GM12878 (cell line): ENCODE measurements at regions not wholly inside any gene's neighbourhood (a gene's known extent, or its start where the extent isn't known, plus 50 kb on each side); places are given as distances from the start of the nearest gene placed in this dataset.

Source experiments
- ATAC-seq: fragments of 200-7000 bp; cut with Tn5 transposase; 3 replicates; pipeline ENCODE4 v1.9.1; 2020; ENCODE audit warnings: mild to moderate bottlenecking, moderate library complexity
- BruUV-seq: library from RNA; stranded (reverse); fragments of 400-500 nt; replicated peaks from 2 replicates; lab custom pipeline; 2021; lab: Mats Ljungman, UMichigan
- CTCF ChIA-PET: fragments of 300-600 bp; sonication (Branson Sonifier 250); formaldehyde crosslinking; extraction: SDS; loops from one replicate; lab custom pipeline; 2021; ENCODE audit warnings: inconsistent platforms; lab: Yijun Ruan, JAX
- POLR2A ChIA-PET: fragments of 350-600 bp; formaldehyde crosslinking; extraction: SDS; loops from one replicate; lab custom pipeline; 2021; ENCODE audit warnings: inconsistent platforms; lab: Charles Lee
- RAD21 ChIA-PET: fragments of 300-600 bp; sonication (Branson Sonifier 250); formaldehyde crosslinking; loops from one replicate; lab custom pipeline; 2023; ENCODE audit warnings: antibody characterized with exemption; ENCODE audit not compliant: unreplicated experiment; lab: Charles Lee
- SMC1A ChIA-PET: fragments of 300-600 bp; sonication (Branson Sonifier 250); formaldehyde crosslinking; loops from one replicate; lab custom pipeline; 2023; ENCODE audit not compliant: unreplicated experiment, uncharacterized antibody; lab: Charles Lee
- DNase-seq: peaks from one replicate; pipeline ENCODE4 v3.0.0-alpha.2; 2011; ENCODE audit warnings: low read depth, low spot score
- FAIRE-seq: peaks from 3 replicates; lab custom pipeline; 2011; peaks lifted over from hg19 to GRCh38; lab: Jason Lieb, UNC
- H2AFZ ChIP-seq: 2 replicates; pipeline ENCODE4 v1.6.0; 2011; ENCODE audit warnings: low read depth, low read length, control low read depth; ENCODE audit not compliant: control insufficient read depth
- H3K27ac ChIP-seq: 2 replicates; pipeline ENCODE4 v1.5.1; 2011; ENCODE audit warnings: control low read depth; ENCODE audit not compliant: control insufficient read depth, insufficient read depth
- H3K27me3 ChIP-seq, 2 experiments: replicated peaks in 1 of 2; 2 replicates each; pipeline versions ENCODE4 v1.6.0 to v1.6.1; 2011; ENCODE audit warnings: low read length in 1 of 2; ENCODE audit not compliant: control insufficient read depth in 2 of 2, insufficient read depth in 2 of 2
- H3K36me3 ChIP-seq, 2 experiments: 2 replicates each; pipeline ENCODE4 v1.5.1; 2011; ENCODE audit warnings: low read length in 1 of 2; ENCODE audit not compliant: control insufficient read depth in 2 of 2, insufficient read depth in 2 of 2
- H3K4me1 ChIP-seq: 2 replicates; pipeline ENCODE4 v1.6.1; 2011; ENCODE audit warnings: mild to moderate bottlenecking, low read length, moderate library complexity, mixed read lengths; ENCODE audit not compliant: control insufficient read depth, insufficient read depth
- H3K4me2 ChIP-seq: 2 replicates; pipeline ENCODE4 v1.6.0; 2011; ENCODE audit warnings: control low read depth; ENCODE audit not compliant: control insufficient read depth, insufficient read depth
- H3K4me3 ChIP-seq: fragments of 200-600 bp; sonication (generic); 2 replicates; pipeline ENCODE4 v1.5.1; 2016
- H3K79me2 ChIP-seq: 2 replicates; pipeline ENCODE4 v1.6.0; 2011; ENCODE audit warnings: low read length; ENCODE audit not compliant: control insufficient read depth, insufficient read depth
- H3K9ac ChIP-seq: 2 replicates; pipeline ENCODE4 v1.8.0; 2011; ENCODE audit warnings: low read length, control low read depth, mixed read lengths; ENCODE audit not compliant: control insufficient read depth, insufficient read depth
- H3K9me3 ChIP-seq: replicated peaks from 3 replicates; pipeline ENCODE4 v1.5.1; 2011; ENCODE audit warnings: mild to moderate bottlenecking, low read length; ENCODE audit not compliant: control insufficient read depth, insufficient read depth
- H4K20me1 ChIP-seq: 2 replicates; pipeline ENCODE4 v1.6.0; 2011; ENCODE audit not compliant: control insufficient read depth, insufficient read depth
- BHLHE40 ChIP-seq, 2 experiments: fragments of 450-650 bp in 1 of 2; IDR thresholded peaks; 2 replicates each; pipeline ENCODE4 v1.6.1; 2011 to 2017; ENCODE audit warnings: low read depth in 2 of 2, borderline replicate concordance in 1 of 2, improper control_type of control experiment in 1 of 2, low read length in 1 of 2, mild to moderate bottlenecking in 1 of 2
- CHD2 ChIP-seq: IDR thresholded peaks from 2 replicates; pipeline ENCODE4 v1.6.1; 2011; ENCODE audit warnings: low read depth, low read length, improper control_type of control experiment, borderline replicate concordance
- HDAC6 ChIP-seq: fragments of 200-600 bp; sonication (generic); IDR thresholded peaks from one replicate; pipeline ENCODE4 v1.8.0; 2017; ENCODE audit warnings: antibody characterized with exemption; ENCODE audit not compliant: unreplicated experiment
- JUNB ChIP-seq: IDR thresholded peaks from 2 replicates; pipeline ENCODE4 v1.6.1; 2016; ENCODE audit warnings: antibody characterized with exemption, mild to moderate bottlenecking
- NFIC ChIP-seq: IDR thresholded peaks from 2 replicates; pipeline ENCODE4 v1.6.1; 2012; ENCODE audit warnings: low read depth, mild to moderate bottlenecking, inconsistent platforms, low read length, moderate library complexity
- POLR2A ChIP-seq: IDR thresholded peaks from 2 replicates; pipeline ENCODE4 v1.6.1; 2011; ENCODE audit warnings: low read depth, mild to moderate bottlenecking, low read length
- SRF ChIP-seq, 2 experiments: IDR thresholded peaks; 2 replicates each; pipeline ENCODE4 v1.6.1; 2011; ENCODE audit warnings: low read depth in 2 of 2, low read length in 2 of 2, mild to moderate bottlenecking in 1 of 2, moderate library complexity in 1 of 2
- TAF1 ChIP-seq: IDR thresholded peaks from 2 replicates; pipeline ENCODE4 v1.6.1; 2011; ENCODE audit warnings: mild to moderate bottlenecking, low read depth, low read length, borderline replicate concordance
- TBL1XR1 ChIP-seq: IDR thresholded peaks from 2 replicates; pipeline ENCODE4 v1.6.1; 2012; ENCODE audit warnings: low read depth, low read length, improper control_type of control experiment
- TCF3 ChIP-seq: IDR thresholded peaks from 2 replicates; pipeline ENCODE4 v1.6.1; 2012; ENCODE audit warnings: low read depth, mild to moderate bottlenecking, low read length, borderline replicate concordance; ENCODE audit not compliant: insufficient read depth
- ZNF207 ChIP-seq: fragments of 450-650 bp; IDR thresholded peaks from 2 replicates; pipeline ENCODE4 v1.6.1; 2014; ENCODE audit warnings: antibody characterized with exemption, mild to moderate bottlenecking, borderline replicate concordance
- WGBS: methylation state at CpG from one replicate; pipeline ENCODE4 v1.1.6; 2016; ENCODE audit warnings: low lambda C conversion rate; ENCODE audit not compliant: insufficient replicate concordance, insufficient coverage; ENCODE audit errors: missing lambda C conversion rate; 5-methylcytosine and 5-hydroxymethylcytosine counted together
- in situ Hi-C: fragments of 300-500 bp; cut with MboI; formaldehyde crosslinking; loops from 9 replicates; pipeline ENCODE4 v1.14.3; 2018; ENCODE audit warnings: mixed read lengths
- intact Hi-C: fragments of 100-400 bp; cut with micrococcal nuclease; formaldehyde crosslinking; loops from one replicate; pipeline ENCODE4 v1.14.2; 2022; ENCODE audit not compliant: unreplicated experiment
- TF ChIP-seq, protein P1 (sequence below): fragments of 150-350 bp; IDR thresholded peaks from 2 replicates; pipeline ENCODE4 v1.6.1; 2016; ENCODE audit warnings: low read depth, low read length
- TF ChIP-seq, protein P2 (sequence below): IDR thresholded peaks from 2 replicates; pipeline ENCODE4 v1.6.1; 2011; ENCODE audit warnings: low read depth, mild to moderate bottlenecking, low read length, moderate library complexity, borderline replicate concordance; ENCODE audit errors: extremely low read depth
- TF ChIP-seq, protein P3 (sequence below): fragments of 450-650 bp; IDR thresholded peaks from 2 replicates; pipeline ENCODE4 v1.6.1; 2017; ENCODE audit warnings: mild to moderate bottlenecking, low read depth, inconsistent platforms; ENCODE audit not compliant: poor library complexity, severe bottlenecking
- TF ChIP-seq, protein P4 (sequence below): IDR thresholded peaks from 2 replicates; pipeline ENCODE4 v1.6.1; 2011; ENCODE audit warnings: borderline replicate concordance, low read depth, mild to moderate bottlenecking, moderate library complexity, mixed read lengths, low read length; ENCODE audit not compliant: insufficient read depth; ENCODE audit errors: extremely low read length
- TF ChIP-seq, protein P5 (sequence below): IDR thresholded peaks from 2 replicates; pipeline ENCODE4 v1.6.1; 2012; ENCODE audit warnings: low read depth, low read length, improper control_type of control experiment

DNA sequence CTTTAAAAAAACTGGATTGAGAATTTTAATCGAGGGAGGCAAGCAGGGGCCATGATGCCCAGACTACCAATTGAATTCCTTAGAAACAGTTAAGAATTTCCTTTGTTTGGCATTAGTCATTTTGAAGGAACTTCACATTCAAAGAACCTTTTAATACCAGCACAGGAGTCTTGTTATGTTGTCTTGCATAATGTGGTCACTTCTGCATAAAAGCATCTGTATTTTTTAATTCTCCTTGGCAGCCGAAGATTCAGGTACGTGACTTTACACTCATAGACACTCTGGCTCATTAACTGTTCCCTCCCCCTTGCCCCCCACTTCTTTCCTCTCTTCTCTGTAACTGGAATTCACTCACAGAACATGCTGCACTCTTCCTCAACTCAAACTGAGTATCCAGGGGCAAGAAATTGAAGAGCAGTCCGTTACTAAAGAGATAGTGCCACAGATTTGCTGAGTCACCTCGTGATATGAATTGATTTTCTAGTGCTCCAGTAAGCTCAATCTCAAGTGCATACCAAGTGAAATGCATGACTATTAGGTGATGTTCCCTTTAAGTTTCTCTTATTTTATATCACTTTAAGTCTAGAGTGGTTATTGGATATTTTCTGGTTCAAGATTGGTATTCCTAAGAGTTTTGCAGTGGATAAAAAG, 572.2 kb upstream of the SOX9 start:
- CTCF ChIA-PET, result no interaction called here
- Histone ChIP-seq H3K27me3 (no peaks in the 10 kb centered on the region), H4K20me1 (no peaks in the 10 kb centered on the region), H3K9me3 (no peaks in the 10 kb centered on the region; the same call in 2 of the 3 replicates), H3K4me1 (no peaks in the 10 kb centered on the region), H3K4me2 (no peak overlapping the region), H3K4me3 (no peak overlapping the region), H3K9ac (no peak overlapping the region), H3K79me2 (no peaks in the 10 kb centered on the region), H3K36me3 (no peaks in the 10 kb centered on the region), H3K27ac (no peak overlapping the region), H2AFZ (no peak overlapping the region)
- SMC1A ChIA-PET, result no interaction called here
- RAD21 ChIA-PET, result no interaction called here
- no peak for DNase-seq
- no peak for FAIRE-seq
- no peak for ATAC-seq
- intact Hi-C loops, result no loop called here
- BruUV-seq, result no TSS peak
- POLR2A ChIA-PET, result no interaction called here
- in situ Hi-C loops, result no loop called here
- 0% methylated on average over 5 of the region's 5 CpGs for WGBS
- no peak for TF ChIP-seq TCF3
- TF ChIP-seq, protein P1, sequence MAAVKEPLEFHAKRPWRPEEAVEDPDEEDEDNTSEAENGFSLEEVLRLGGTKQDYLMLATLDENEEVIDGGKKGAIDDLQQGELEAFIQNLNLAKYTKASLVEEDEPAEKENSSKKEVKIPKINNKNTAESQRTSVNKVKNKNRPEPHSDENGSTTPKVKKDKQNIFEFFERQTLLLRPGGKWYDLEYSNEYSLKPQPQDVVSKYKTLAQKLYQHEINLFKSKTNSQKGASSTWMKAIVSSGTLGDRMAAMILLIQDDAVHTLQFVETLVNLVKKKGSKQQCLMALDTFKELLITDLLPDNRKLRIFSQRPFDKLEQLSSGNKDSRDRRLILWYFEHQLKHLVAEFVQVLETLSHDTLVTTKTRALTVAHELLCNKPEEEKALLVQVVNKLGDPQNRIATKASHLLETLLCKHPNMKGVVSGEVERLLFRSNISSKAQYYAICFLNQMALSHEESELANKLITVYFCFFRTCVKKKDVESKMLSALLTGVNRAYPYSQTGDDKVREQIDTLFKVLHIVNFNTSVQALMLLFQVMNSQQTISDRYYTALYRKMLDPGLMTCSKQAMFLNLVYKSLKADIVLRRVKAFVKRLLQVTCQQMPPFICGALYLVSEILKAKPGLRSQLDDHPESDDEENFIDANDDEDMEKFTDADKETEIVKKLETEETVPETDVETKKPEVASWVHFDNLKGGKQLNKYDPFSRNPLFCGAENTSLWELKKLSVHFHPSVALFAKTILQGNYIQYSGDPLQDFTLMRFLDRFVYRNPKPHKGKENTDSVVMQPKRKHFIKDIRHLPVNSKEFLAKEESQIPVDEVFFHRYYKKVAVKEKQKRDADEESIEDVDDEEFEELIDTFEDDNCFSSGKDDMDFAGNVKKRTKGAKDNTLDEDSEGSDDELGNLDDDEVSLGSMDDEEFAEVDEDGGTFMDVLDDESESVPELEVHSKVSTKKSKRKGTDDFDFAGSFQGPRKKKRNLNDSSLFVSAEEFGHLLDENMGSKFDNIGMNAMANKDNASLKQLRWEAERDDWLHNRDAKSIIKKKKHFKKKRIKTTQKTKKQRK, result no peak
- TF ChIP-seq HDAC6, result no peak
- no peak for TF ChIP-seq POLR2A
- no peak for TF ChIP-seq TBL1XR1
- TF ChIP-seq SRF (IDR thresholded peaks at IDR 0.05; ENCODE audit: low read depth in 2 of 2, low read length in 2 of 2), result no peak
- TF ChIP-seq JUNB, result no peak
- TF ChIP-seq, protein P2, sequence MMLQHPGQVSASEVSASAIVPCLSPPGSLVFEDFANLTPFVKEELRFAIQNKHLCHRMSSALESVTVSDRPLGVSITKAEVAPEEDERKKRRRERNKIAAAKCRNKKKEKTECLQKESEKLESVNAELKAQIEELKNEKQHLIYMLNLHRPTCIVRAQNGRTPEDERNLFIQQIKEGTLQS, result no peak
- TF ChIP-seq NFIC, result no peak
- TF ChIP-seq, protein P3, sequence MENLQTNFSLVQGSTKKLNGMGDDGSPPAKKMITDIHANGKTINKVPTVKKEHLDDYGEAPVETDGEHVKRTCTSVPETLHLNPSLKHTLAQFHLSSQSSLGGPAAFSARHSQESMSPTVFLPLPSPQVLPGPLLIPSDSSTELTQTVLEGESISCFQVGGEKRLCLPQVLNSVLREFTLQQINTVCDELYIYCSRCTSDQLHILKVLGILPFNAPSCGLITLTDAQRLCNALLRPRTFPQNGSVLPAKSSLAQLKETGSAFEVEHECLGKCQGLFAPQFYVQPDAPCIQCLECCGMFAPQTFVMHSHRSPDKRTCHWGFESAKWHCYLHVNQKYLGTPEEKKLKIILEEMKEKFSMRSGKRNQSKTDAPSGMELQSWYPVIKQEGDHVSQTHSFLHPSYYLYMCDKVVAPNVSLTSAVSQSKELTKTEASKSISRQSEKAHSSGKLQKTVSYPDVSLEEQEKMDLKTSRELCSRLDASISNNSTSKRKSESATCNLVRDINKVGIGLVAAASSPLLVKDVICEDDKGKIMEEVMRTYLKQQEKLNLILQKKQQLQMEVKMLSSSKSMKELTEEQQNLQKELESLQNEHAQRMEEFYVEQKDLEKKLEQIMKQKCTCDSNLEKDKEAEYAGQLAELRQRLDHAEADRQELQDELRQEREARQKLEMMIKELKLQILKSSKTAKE, result no peak
- no peak for TF ChIP-seq TAF1
- TF ChIP-seq, protein P4, sequence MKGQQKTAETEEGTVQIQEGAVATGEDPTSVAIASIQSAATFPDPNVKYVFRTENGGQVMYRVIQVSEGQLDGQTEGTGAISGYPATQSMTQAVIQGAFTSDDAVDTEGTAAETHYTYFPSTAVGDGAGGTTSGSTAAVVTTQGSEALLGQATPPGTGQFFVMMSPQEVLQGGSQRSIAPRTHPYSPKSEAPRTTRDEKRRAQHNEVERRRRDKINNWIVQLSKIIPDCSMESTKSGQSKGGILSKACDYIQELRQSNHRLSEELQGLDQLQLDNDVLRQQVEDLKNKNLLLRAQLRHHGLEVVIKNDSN, result no peak
- no peak for TF ChIP-seq BHLHE40 (IDR thresholded peaks at IDR 0.05; ENCODE audit: borderline replicate concordance in 1 of 2, low read depth in 2 of 2, low read length in 1 of 2)
- TF ChIP-seq, protein P5, sequence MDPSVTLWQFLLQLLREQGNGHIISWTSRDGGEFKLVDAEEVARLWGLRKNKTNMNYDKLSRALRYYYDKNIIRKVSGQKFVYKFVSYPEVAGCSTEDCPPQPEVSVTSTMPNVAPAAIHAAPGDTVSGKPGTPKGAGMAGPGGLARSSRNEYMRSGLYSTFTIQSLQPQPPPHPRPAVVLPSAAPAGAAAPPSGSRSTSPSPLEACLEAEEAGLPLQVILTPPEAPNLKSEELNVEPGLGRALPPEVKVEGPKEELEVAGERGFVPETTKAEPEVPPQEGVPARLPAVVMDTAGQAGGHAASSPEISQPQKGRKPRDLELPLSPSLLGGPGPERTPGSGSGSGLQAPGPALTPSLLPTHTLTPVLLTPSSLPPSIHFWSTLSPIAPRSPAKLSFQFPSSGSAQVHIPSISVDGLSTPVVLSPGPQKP, result no peak
- no peak for TF ChIP-seq CHD2
- TF ChIP-seq ZNF207, result no peak
